ENCODE measurements at regions not wholly inside any gene's neighbourhood (a gene's known extent, or its start where the extent isn't known, plus 50 kb on each side); places are given as distances from the start of the nearest gene placed in this dataset.
A peak's percentile ranks its signal among the peaks of the same experiment; 100 is the strongest.

DNA sequence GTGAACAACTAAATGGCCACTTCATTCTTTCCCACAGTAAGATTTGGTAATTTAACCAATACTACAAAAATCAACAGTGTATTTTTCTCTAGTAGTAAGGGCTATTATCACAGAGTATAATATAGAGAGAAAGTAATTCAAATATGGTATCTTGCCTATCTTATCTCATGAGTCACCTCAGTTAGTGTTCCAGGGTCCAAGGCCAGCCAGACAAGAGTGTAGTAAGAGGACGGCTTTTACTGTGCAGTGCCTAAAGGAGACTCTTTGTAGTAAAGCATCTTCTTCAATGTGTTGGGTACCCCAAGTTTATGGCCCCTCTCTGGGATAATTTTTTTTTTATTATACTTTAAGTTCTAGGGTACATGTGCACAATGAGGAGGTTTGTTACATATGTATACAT is 607.4 kb downstream of the PKHD1 start:
- DNase-seq (ENCODE audit: low spot score) (peak; percentile 36), ATAC-seq (peak; percentile 92), FAIRE-seq (no peak)
- Histone ChIP-seq H3K27ac (ENCODE audit: extremely low read length, insufficient read depth, low read length) (no peak overlapping the region), H3K4me3 (replicated peaks in 1 of 3; ENCODE audit: insufficient read depth in 1 of 3, low read depth in 2 of 3, low read length in 3 of 3) (no peak overlapping the region), H3K79me2 (ENCODE audit: insufficient read depth, low read length) (no peaks in the 10 kb centered on the region), H3K36me3 (replicated peaks in 1 of 2; ENCODE audit: control insufficient read depth in 1 of 2, insufficient read depth in 2 of 2, low read length in 2 of 2) (no peaks in the 10 kb centered on the region), H3K9me3 (ENCODE audit: low read length) (no peaks in the 10 kb centered on the region), H3K9ac (ENCODE audit: insufficient read depth, low read depth, low read length) (no peak overlapping the region), H3K4me1 (ENCODE audit: insufficient read depth, low read length) (peaks cover 19% of the 10 kb centered on the region), H3K27me3 (ENCODE audit: control insufficient read depth in 1 of 2, insufficient read depth in 2 of 2, low read length in 2 of 2) (no peaks in the 10 kb centered on the region), H2AFZ (ENCODE audit: low read length) (no peak overlapping the region), H4K20me1 (ENCODE audit: insufficient read depth, low read length) (no peaks in the 10 kb centered on the region), H3K4me2 (ENCODE audit: low read depth, low read length) (no peak overlapping the region)
- WGBS (ENCODE audit: low lambda C conversion rate), result 7% methylated on average over 1 of the region's 1 CpG
- intact Hi-C loops (cut with micrococcal nuclease; ENCODE audit: unreplicated experiment) (no loop called here), in situ Hi-C loops (cut with HindIII; ENCODE audit: extremely low pct_ligation_motif_present, low pct_unique_long_range_greater_than_20kb) (no loop called here)
- ChIA-PET POLR2A (no interaction called here), CTCF (ENCODE audit: low intra/inter-chr PET ratio, low total read pairs) (no interaction called here)
- no TSS peak for BruUV-seq (replicated peaks)
- TF ChIP-seq CENPX (CRISPR knock-in tag; IDR thresholded peaks at IDR 0.05), result no peak
- 0 out of 2 replicates have a peak, but pooled peaks have one; percentile 24 for TF ChIP-seq GATA4 (IDR thresholded peaks at IDR 0.05; ENCODE audit: borderline replicate concordance, low read depth)
- TF ChIP-seq ZNF556 (CRISPR knock-in tag; IDR thresholded peaks at IDR 0.05; ENCODE audit: borderline replicate concordance), result no peak
- TF ChIP-seq EEA1 (CRISPR knock-in tag; IDR thresholded peaks at IDR 0.05; ENCODE audit: borderline replicate concordance), result no peak
- TF ChIP-seq, protein P1, sequence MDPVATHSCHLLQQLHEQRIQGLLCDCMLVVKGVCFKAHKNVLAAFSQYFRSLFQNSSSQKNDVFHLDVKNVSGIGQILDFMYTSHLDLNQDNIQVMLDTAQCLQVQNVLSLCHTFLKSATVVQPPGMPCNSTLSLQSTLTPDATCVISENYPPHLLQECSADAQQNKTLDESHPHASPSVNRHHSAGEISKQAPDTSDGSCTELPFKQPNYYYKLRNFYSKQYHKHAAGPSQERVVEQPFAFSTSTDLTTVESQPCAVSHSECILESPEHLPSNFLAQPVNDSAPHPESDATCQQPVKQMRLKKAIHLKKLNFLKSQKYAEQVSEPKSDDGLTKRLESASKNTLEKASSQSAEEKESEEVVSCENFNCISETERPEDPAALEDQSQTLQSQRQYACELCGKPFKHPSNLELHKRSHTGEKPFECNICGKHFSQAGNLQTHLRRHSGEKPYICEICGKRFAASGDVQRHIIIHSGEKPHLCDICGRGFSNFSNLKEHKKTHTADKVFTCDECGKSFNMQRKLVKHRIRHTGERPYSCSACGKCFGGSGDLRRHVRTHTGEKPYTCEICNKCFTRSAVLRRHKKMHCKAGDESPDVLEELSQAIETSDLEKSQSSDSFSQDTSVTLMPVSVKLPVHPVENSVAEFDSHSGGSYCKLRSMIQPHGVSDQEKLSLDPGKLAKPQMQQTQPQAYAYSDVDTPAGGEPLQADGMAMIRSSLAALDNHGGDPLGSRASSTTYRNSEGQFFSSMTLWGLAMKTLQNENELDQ (CRISPR knock-in tag; IDR thresholded peaks at IDR 0.05; ENCODE audit: borderline replicate concordance), result no peak
- TF ChIP-seq NR3C1 (CRISPR knock-in tag; IDR thresholded peaks at IDR 0.05), result no peak
- no peak for TF ChIP-seq SNAPC2 (CRISPR knock-in tag; IDR thresholded peaks at IDR 0.05)
- no peak for TF ChIP-seq ZNF709 (CRISPR knock-in tag; IDR thresholded peaks at IDR 0.05)
- no peak for TF ChIP-seq ZBTB25 (CRISPR knock-in tag; IDR thresholded peaks at IDR 0.05)
- no peak for TF ChIP-seq DBP (CRISPR knock-in tag; IDR thresholded peaks at IDR 0.05; ENCODE audit: not compliant biosample characterization)
- TF ChIP-seq NR1H2 (CRISPR knock-in tag; IDR thresholded peaks at IDR 0.05; ENCODE audit: borderline replicate concordance, low read depth), result no peak
- TF ChIP-seq ZFX (CRISPR knock-in tag; IDR thresholded peaks at IDR 0.05; ENCODE audit: low read depth), result no peak
- no peak for TF ChIP-seq ZNF672 (CRISPR knock-in tag; IDR thresholded peaks at IDR 0.05)
- no peak for TF ChIP-seq ZNF879 (CRISPR knock-in tag; IDR thresholded peaks at IDR 0.05)
- TF ChIP-seq FOSL2 (CRISPR knock-in tag; IDR thresholded peaks at IDR 0.05), result peak; percentile 77
- TF ChIP-seq HNF4A (CRISPR knock-in tag; IDR thresholded peaks at IDR 0.05), result peak; percentile 66
- TF ChIP-seq, protein P2, sequence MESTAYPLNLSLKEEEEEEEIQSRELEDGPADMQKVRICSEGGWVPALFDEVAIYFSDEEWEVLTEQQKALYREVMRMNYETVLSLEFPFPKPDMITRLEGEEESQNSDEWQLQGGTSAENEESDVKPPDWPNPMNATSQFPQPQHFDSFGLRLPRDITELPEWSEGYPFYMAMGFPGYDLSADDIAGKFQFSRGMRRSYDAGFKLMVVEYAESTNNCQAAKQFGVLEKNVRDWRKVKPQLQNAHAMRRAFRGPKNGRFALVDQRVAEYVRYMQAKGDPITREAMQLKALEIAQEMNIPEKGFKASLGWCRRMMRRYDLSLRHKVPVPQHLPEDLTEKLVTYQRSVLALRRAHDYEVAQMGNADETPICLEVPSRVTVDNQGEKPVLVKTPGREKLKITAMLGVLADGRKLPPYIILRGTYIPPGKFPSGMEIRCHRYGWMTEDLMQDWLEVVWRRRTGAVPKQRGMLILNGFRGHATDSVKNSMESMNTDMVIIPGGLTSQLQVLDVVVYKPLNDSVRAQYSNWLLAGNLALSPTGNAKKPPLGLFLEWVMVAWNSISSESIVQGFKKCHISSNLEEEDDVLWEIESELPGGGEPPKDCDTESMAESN (CRISPR knock-in tag; conservative IDR thresholded peaks at IDR 0.05), result no peak
- no peak for TF ChIP-seq ZNF766 (CRISPR knock-in tag; IDR thresholded peaks at IDR 0.05; ENCODE audit: borderline replicate concordance)
- no peak for TF ChIP-seq RBM22 (optimal IDR thresholded peaks at IDR 0.05; ENCODE audit: low read length)
- TF ChIP-seq ZNF75D (CRISPR knock-in tag; IDR thresholded peaks at IDR 0.05; ENCODE audit: borderline replicate concordance), result no peak
